Fibroblast of pulmonary artery (primary cell): ENCODE measurements at regions not wholly inside any gene's neighbourhood (a gene's known extent, or its start where the extent isn't known, plus 50 kb on each side); places are given as distances from the start of the nearest gene placed in this dataset.

Source experiments
- DNase-seq: peaks from one replicate; pipeline ENCODE4 v3.0.0-alpha.2; 2010; ENCODE audit warnings: low read depth
- H3K4me3 ChIP-seq: replicated peaks from 2 replicates; pipeline ENCODE4 v1.5.1; 2011; ENCODE audit warnings: low read depth, mild to moderate bottlenecking, control low read depth, low read length, moderate library complexity
- CTCF ChIP-seq: IDR thresholded peaks from 2 replicates; pipeline ENCODE4 v1.5.1; 2011; ENCODE audit warnings: mild to moderate bottlenecking, control low read depth, low read length, inconsistent platforms; ENCODE audit errors: missing control alignments

DNA sequence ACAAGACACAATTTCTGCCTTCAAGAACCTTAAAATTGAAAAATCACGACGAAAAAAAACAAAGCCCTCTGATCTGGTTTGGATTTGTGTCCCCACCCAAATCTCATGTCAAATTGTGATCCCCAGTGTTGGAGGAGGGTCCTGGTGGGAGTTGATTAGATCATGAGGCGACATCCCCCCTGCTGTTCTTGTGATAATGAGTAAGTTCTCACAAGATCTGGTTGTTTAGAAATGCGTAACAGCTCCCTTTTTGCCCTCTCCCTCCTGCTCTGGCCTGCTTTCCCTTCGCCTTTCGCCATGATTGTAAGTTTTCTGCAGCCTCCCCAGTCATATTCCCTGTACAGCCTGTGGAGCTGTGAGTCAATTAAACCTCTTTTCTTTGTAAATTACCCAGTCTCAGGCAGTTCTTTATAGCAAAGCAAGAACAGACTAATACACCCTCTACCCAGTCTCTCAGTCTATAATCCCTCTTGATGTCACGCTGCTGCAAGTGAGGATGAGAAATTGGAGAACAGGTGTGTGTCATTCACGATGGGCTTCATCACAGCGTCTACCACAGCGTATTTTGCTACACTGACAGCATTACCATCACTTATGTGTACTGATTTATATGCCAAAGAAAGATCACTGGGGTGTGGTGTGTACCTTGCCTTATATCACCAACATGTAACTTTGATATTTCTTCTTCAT is 330.7 kb downstream of the MTX2 start:
- no peak for DNase-seq
- no peak for TF ChIP-seq CTCF
- no peak overlapping the region for H3K4me3 ChIP-seq

DNA sequence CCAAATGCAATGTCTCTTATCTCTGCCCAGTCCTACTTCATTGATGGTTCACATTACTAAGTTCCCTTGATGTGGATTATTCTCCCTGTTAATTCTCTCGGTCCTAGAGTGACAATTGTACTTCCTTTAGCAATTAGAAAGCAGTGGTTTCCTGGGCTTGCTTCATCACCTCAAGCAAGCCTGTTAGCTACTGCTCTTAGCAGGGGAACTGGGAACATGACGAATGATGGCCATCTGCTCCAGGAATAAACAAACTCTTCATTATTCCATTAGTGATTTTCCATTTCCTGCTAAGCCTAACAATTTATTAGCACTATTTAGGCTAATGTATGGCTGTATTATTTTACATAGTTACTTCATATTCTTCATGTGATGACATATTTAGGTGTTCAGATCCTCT is 331.8 kb downstream of the MTX2 start:
- TF ChIP-seq CTCF, result no peak
- H3K4me3 ChIP-seq, result no peak overlapping the region
- DNase-seq, result no peak

- TF ChIP-seq CTCF, result no peak
- DNase-seq, result no peak
- H3K4me3 ChIP-seq, result no peak overlapping the region
These were observed 342.8 kb downstream of the MTX2 start for GRCh38 chr2:176612036-176612435.

- DNase-seq, result peak; percentile 20
- H3K4me3 ChIP-seq, result no peak overlapping the region
- TF ChIP-seq CTCF, result no peak
These were observed 343.5 kb downstream of the MTX2 start for GRCh38 chr2:176612736-176613135.

DNA sequence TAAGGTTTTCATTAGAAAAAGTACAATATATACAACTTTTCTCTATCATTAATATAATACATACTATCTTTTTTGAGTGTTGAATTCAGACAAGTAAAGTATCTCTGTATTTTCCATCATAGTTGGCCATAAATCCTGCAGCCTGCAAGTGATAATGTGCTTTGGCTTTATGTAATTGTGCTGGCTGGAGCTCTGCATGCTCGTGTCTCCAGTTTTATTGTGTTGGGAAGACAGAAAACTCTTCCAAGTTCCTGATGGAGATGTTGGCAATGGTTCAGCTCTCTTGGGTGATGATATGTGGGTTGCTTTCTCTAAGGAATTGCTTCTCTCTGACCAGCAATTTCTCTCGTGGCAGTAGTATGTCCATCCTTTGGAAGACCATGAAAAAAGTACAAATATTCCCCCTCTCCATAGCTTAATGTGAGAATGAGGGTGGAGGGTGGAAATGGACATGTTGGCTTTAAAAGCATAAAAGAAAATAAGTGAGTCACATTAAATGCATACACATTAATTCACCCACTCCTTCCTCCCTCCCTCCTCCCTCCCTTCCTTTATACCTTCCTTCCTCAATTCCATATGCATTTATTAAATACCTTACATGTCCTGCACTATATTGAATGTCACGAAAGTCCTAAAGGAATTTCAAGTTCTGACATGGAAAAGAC is 344.2 kb downstream of the MTX2 start:
- H3K4me3 ChIP-seq, result no peak overlapping the region
- no peak for TF ChIP-seq CTCF
- peak; percentile 63 for DNase-seq

GRCh38 chr2:176614049-176614448 is 344.8 kb downstream of the MTX2 start:
- peak; percentile 18 for DNase-seq
- no peak overlapping the region for H3K4me3 ChIP-seq
- TF ChIP-seq CTCF, result no peak

GRCh38 chr2:176614930-176615329 is 345.7 kb downstream of the MTX2 start:
- TF ChIP-seq CTCF, result no peak
- no peak for DNase-seq
- no peak overlapping the region for H3K4me3 ChIP-seq
